B cell (primary cell): ENCODE measurements at regions not wholly inside any gene's neighbourhood (a gene's known extent, or its start where the extent isn't known, plus 50 kb on each side); places are given as distances from the start of the nearest gene placed in this dataset.

Source experiments
- ATAC-seq: fragments of 200-7000 bp; cut with Tn5 transposase; one replicate; pipeline ENCODE4 v1.10.0; 2021; ENCODE audit warnings: low read depth, mild to moderate bottlenecking, moderate number of reproducible peaks, moderate library complexity
- CTCF ChIA-PET: fragments of 350-600 bp; sonication (Branson Sonifier 250); formaldehyde crosslinking; loops from one replicate; lab custom pipeline; 2021; ENCODE audit warnings: antibody characterized with exemption, inconsistent platforms; lab: Charles Lee
- POLR2A ChIA-PET: fragments of 350-600 bp; sonication (Branson Sonifier 250); formaldehyde crosslinking; loops from one replicate; lab custom pipeline; 2021; ENCODE audit warnings: antibody characterized with exemption; lab: Charles Lee
- DNase-seq: peaks from one replicate; pipeline ENCODE4 v3.0.0; 2013
- H2AFZ ChIP-seq: 2 replicates; pipeline ENCODE4 v1.6.1; 2012; ENCODE audit warnings: mild to moderate bottlenecking, low read depth, low read length; ENCODE audit not compliant: insufficient read depth, poor library complexity, severe bottlenecking
- H3K27ac ChIP-seq, 2 donors: 1 replicate in 1 of 2; 2 replicates in 1 of 2; pipeline ENCODE4 v1.5.1; 2012 to 2013; ENCODE audit warnings: low read length in 2 of 2, mild to moderate bottlenecking in 2 of 2, moderate library complexity in 1 of 2
- H3K27me3 ChIP-seq, 4 experiments: fragments of 200-600 bp in 1 of 4; sonication (generic) in 1 of 4; replicated peaks in 1 of 4; 1 replicate in 2 of 4; 2 replicates in 2 of 4; pipeline versions ENCODE4 v1.6.1 to v1.7.0; 2013 to 2016; ENCODE audit warnings: low read length in 3 of 4, mild to moderate bottlenecking in 2 of 4, mixed read lengths in 1 of 4, moderate library complexity in 1 of 4; ENCODE audit not compliant: insufficient read depth in 4 of 4, control insufficient read depth in 3 of 4; ENCODE audit errors: control extremely low read depth in 1 of 4
- H3K36me3 ChIP-seq, 2 experiments: replicated peaks in 1 of 2; 1 replicate in 1 of 2; 2 replicates in 1 of 2; pipeline versions ENCODE4 v1.6.1 to v1.7.1; 2013; ENCODE audit warnings: low read length in 1 of 2; ENCODE audit not compliant: insufficient read depth in 2 of 2, control insufficient read depth in 1 of 2; ENCODE audit errors: control extremely low read depth in 1 of 2, extremely low read depth in 1 of 2
- H3K4me1 ChIP-seq, 2 donors: fragments of 200-600 bp in 1 of 2; sonication (generic) in 1 of 2; 1 replicate in 1 of 2; 2 replicates in 1 of 2; pipeline versions ENCODE4 v1.5.1 to v1.6.1; 2013 to 2017; ENCODE audit warnings: low read length in 2 of 2; ENCODE audit not compliant: control insufficient read depth in 2 of 2, insufficient read depth in 2 of 2
- H3K4me2 ChIP-seq: replicated peaks from 2 replicates; pipeline ENCODE3; 2012; ENCODE audit warnings: mild to moderate bottlenecking, low read depth, low read length; ENCODE audit not compliant: poor library complexity, severe bottlenecking
- H3K4me3 ChIP-seq, 5 experiments: fragments of 200-600 bp in 1 of 5; sonication (generic) in 1 of 5; 1 replicate in 3 of 5; 2 replicates in 2 of 5; pipeline versions ENCODE4 v1.5.1 to v1.7.0; 2011 to 2016; ENCODE audit warnings: low read length in 4 of 5, mild to moderate bottlenecking in 4 of 5, low read depth in 2 of 5, control low read depth in 1 of 5, moderate library complexity in 1 of 5; ENCODE audit not compliant: insufficient read depth in 1 of 5; ENCODE audit errors: control extremely low read depth in 1 of 5, extremely low read depth in 1 of 5
- H3K79me2 ChIP-seq: fragments of 200-600 bp; sonication (generic); one replicate; pipeline ENCODE4 v1.6.0; 2016; ENCODE audit warnings: low read length; ENCODE audit not compliant: control insufficient read depth, insufficient read depth
- H3K9ac ChIP-seq: fragments of 200-600 bp; sonication (generic); 2 replicates; pipeline ENCODE4 v1.6.1; 2017; ENCODE audit warnings: mild to moderate bottlenecking, low read length, moderate library complexity
- H3K9me3 ChIP-seq, 3 donors: one replicate each; pipeline versions ENCODE4 v1.6.1 to v1.7.1; 2013; ENCODE audit warnings: low read length in 2 of 3; ENCODE audit not compliant: control insufficient read depth in 2 of 3, insufficient read depth in 1 of 3; ENCODE audit errors: control extremely low read depth in 1 of 3
- H4K20me1 ChIP-seq: 2 replicates; pipeline ENCODE4 v1.6.0; 2012; ENCODE audit warnings: mild to moderate bottlenecking, low read length; ENCODE audit not compliant: insufficient read depth, control insufficient read depth, poor library complexity, severe bottlenecking
- H3K27ac Mint-ChIP-seq: one replicate; pipeline ENCODE4 v1.8.0; 2021; ENCODE audit warnings: mixed read lengths
- H3K27me3 Mint-ChIP-seq: one replicate; pipeline ENCODE4 v1.8.0; 2021; ENCODE audit warnings: mixed read lengths
- H3K4me1 Mint-ChIP-seq: one replicate; pipeline ENCODE4 v1.8.0; 2021; ENCODE audit warnings: mixed read lengths
- H3K4me3 Mint-ChIP-seq: one replicate; pipeline ENCODE4 v1.8.0; 2021; ENCODE audit warnings: mixed read lengths
- H3K9me3 Mint-ChIP-seq: one replicate; pipeline ENCODE4 v1.8.0; 2022; ENCODE audit warnings: mixed read lengths; ENCODE audit not compliant: insufficient read depth
- CTCF ChIP-seq: fragments of 200-600 bp; IDR thresholded peaks from one replicate; pipeline ENCODE4 v1.8.0; 2022; ENCODE audit warnings: antibody characterized with exemption, mild to moderate bottlenecking
- EZH2 ChIP-seq: IDR thresholded peaks from 2 replicates; pipeline ENCODE4 v1.6.1; 2012; ENCODE audit warnings: borderline replicate concordance, low read depth, mild to moderate bottlenecking, moderate library complexity, low read length; ENCODE audit not compliant: insufficient read depth, poor library complexity, severe bottlenecking
- WGBS: methylation state at CpG from one replicate; pipeline ENCODE4 v1.1.5; 2013; ENCODE audit warnings: missing lambda C conversion rate; ENCODE audit not compliant: insufficient coverage; 5-methylcytosine and 5-hydroxymethylcytosine counted together
- intact Hi-C: fragments of 100-400 bp; cut with micrococcal nuclease; formaldehyde crosslinking; loops from one replicate; pipeline ENCODE4 v1.10.0; 2022

- ChIA-PET POLR2A (no interaction called here), CTCF (interaction anchor here (1.2 kb wide), 1 partner anchor 28 kb away, joined by 5 read pairs; no protein-coding TSS in a partner anchor)
- Histone ChIP-seq H2AFZ (no peak overlapping the region), H3K4me1 (peaks cover 40 to 46% of the 10 kb centered on the region in 2 donors), H3K9me3 (peaks cover 0 to 19% (median 4%) of the 10 kb centered on the region in 3 donors), H3K27me3 (peaks cover 0 to 75% (median 67%) of the 10 kb centered on the region in 4 experiments), H3K79me2 (no peaks in the 10 kb centered on the region), H3K27ac (no peak overlapping the region), H3K4me3 (no peak overlapping the region), H3K4me2 (no peak overlapping the region), H3K36me3 (no peaks in the 10 kb centered on the region), H3K9ac (no peak overlapping the region), H4K20me1 (peaks cover 30% of the 10 kb centered on the region)
- no peak overlapping the region for H3K27ac Mint-ChIP-seq
- ATAC-seq = no peak
- 97% methylated on average over 3 of the region's 6 CpGs for WGBS
- H3K4me1 Mint-ChIP-seq = peaks cover 39% of the 10 kb centered on the region
- no peaks in the 10 kb centered on the region for H3K9me3 Mint-ChIP-seq
- intact Hi-C loops = loop anchor here (10.0 kb wide), 1 partner anchor 201 kb away; no protein-coding TSS in a partner anchor
- DNase-seq = no peak
- TF ChIP-seq CTCF = no peak
- no peak for TF ChIP-seq EZH2
- peaks cover 79% of the 10 kb centered on the region for H3K27me3 Mint-ChIP-seq
- H3K4me3 Mint-ChIP-seq = no peak overlapping the region
Measured at GRCh38 chr3:71903936-71904335, 119.0 kb upstream of the PROK2 start.

DNA sequence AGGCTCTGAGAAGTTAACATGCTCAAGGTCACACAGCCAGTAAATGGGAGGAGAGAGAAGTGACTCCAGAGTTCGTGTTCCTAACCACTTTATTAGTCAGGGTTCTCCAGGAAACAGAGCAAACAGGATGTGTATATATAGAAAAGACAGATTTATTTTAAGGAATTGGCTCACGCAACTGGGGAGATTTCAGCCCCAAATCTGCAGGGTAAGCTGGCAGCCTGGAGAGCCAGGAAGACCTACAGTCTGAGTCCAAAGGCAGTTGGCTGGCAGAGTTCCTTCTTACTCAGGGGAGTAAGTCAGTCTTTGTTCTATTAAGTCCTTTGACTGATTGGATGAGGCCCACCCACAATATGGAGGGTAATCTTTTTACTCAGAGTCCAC, 118.2 kb upstream of the PROK2 start:
- Mint-ChIP-seq H3K4me1 (peaks cover 39% of the 10 kb centered on the region), H3K27ac (no peak overlapping the region), H3K4me3 (no peak overlapping the region), H3K27me3 (peaks cover 80% of the 10 kb centered on the region), H3K9me3 (no peaks in the 10 kb centered on the region)
- no peaks in the 10 kb centered on the region for H3K36me3 ChIP-seq
- H3K27me3 ChIP-seq = peaks cover 0 to 72% (median 64%) of the 10 kb centered on the region in 4 experiments
- H3K4me1 ChIP-seq = peaks cover 40 to 46% of the 10 kb centered on the region in 2 donors
- H3K79me2 ChIP-seq = no peaks in the 10 kb centered on the region
- ChIA-PET CTCF (interaction anchor here (1.1 to 1.6 kb wide), 3 partner anchors 7 to 919 kb away, joined by 3 to 5 read pairs (median 5); no protein-coding TSS in a partner anchor), POLR2A (no interaction called here)
- H3K9ac ChIP-seq = no peak overlapping the region
- ATAC-seq (no peak), DNase-seq (no peak)
- no peak overlapping the region for H2AFZ ChIP-seq
- no peak for TF ChIP-seq EZH2
- no peak for TF ChIP-seq CTCF
- WGBS = 0% methylated on average over 1 of the region's 2 CpGs
- intact Hi-C loops = loop anchor here (10.0 kb wide), 1 partner anchor 202 kb away; no protein-coding TSS in a partner anchor
- no peak overlapping the region for H3K27ac ChIP-seq
- peaks cover 28% of the 10 kb centered on the region for H4K20me1 ChIP-seq
- H3K4me3 ChIP-seq = no peak overlapping the region
- H3K9me3 ChIP-seq = peaks cover 0 to 18% (median 4%) of the 10 kb centered on the region in 3 donors
- H3K4me2 ChIP-seq = no peak overlapping the region
